Neural progenitor cell (in vitro differentiated cells): ENCODE measurements at regions not wholly inside any gene's neighbourhood (a gene's known extent, or its start where the extent isn't known, plus 50 kb on each side); places are given as distances from the start of the nearest gene placed in this dataset.
A peak's percentile ranks its signal among the peaks of the same experiment; 100 is the strongest.

Experiments used
- DNase-seq: peaks from one replicate; pipeline ENCODE4 v3.0.0-alpha.2; 2016; ENCODE audit warnings: low spot score
- H2AFZ ChIP-seq: fragments of 200-600 bp; sonication (generic); replicated peaks from 2 replicates; pipeline ENCODE4 v1.6.1; 2016; ENCODE audit warnings: antibody characterized with exemption
- H3F3A ChIP-seq: fragments of 200-600 bp; sonication (generic); 2 replicates; pipeline ENCODE4 v1.6.1; 2016; ENCODE audit warnings: antibody characterized with exemption, low read depth
- H3K27ac ChIP-seq: fragments of 200-600 bp; sonication (generic); 2 replicates; pipeline ENCODE4 v1.5.1; 2016; ENCODE audit warnings: mild to moderate bottlenecking
- H3K27me3 ChIP-seq: fragments of 200-600 bp; sonication (generic); 2 replicates; pipeline ENCODE4 v1.6.1; 2016; ENCODE audit warnings: mild to moderate bottlenecking, moderate library complexity
- H3K36me3 ChIP-seq: fragments of 200-600 bp; sonication (generic); 2 replicates; pipeline ENCODE4 v1.5.1; 2016
- H3K4me1 ChIP-seq: fragments of 200-600 bp; sonication (generic); 2 replicates; pipeline ENCODE4 v1.6.1; 2016; ENCODE audit warnings: mixed run types
- H3K4me2 ChIP-seq: fragments of 200-600 bp; sonication (generic); 2 replicates; pipeline ENCODE4 v1.6.1; 2016
- H3K4me3 ChIP-seq: fragments of 200-600 bp; sonication (generic); 2 replicates; pipeline ENCODE4 v1.5.1; 2016
- H3K79me2 ChIP-seq: fragments of 200-600 bp; sonication (generic); 2 replicates; pipeline ENCODE4 v1.6.1; 2016; ENCODE audit warnings: low read depth
- H3K9ac ChIP-seq: fragments of 200-600 bp; sonication (generic); 2 replicates; pipeline ENCODE4 v1.6.1; 2016
- H3K9me3 ChIP-seq: fragments of 200-600 bp; sonication (generic); 2 replicates; pipeline ENCODE4 v1.5.1; 2016; ENCODE audit warnings: low read depth
- H4K20me1 ChIP-seq: fragments of 200-600 bp; sonication (generic); 2 replicates; pipeline ENCODE4 v1.6.1; 2016; ENCODE audit warnings: low read depth
- H3K27ac Mint-ChIP-seq: 3 replicates; pipeline ENCODE4 v1.8.0; 2021; ENCODE audit warnings: mixed read lengths
- H3K27me3 Mint-ChIP-seq: 2 replicates; pipeline ENCODE4 v1.8.0; 2022; ENCODE audit warnings: low read depth, mild to moderate bottlenecking, inconsistent platforms, moderate library complexity, mixed read lengths; ENCODE audit not compliant: insufficient read depth
- H3K36me3 Mint-ChIP-seq: 3 replicates; pipeline ENCODE4 v1.8.0; 2021; ENCODE audit warnings: mixed read lengths
- H3K4me1 Mint-ChIP-seq: 3 replicates; pipeline ENCODE4 v1.8.0; 2021; ENCODE audit warnings: mixed read lengths
- H3K4me3 Mint-ChIP-seq: 3 replicates; pipeline ENCODE4 v1.8.0; 2021; ENCODE audit warnings: mild to moderate bottlenecking, moderate library complexity, mixed read lengths
- H3K9me3 Mint-ChIP-seq: 3 replicates; pipeline ENCODE4 v1.8.0; 2020; ENCODE audit warnings: mixed read lengths
- EZH2 ChIP-seq: fragments of 200-600 bp; sonication (generic); IDR thresholded peaks from 2 replicates; pipeline ENCODE4 v1.6.1; 2017; ENCODE audit warnings: antibody characterized with exemption, mild to moderate bottlenecking, moderate library complexity
- EZH2phosphoT487 ChIP-seq: fragments of 200-600 bp; sonication (generic); IDR thresholded peaks from 2 replicates; pipeline ENCODE4 v1.6.1; 2017; ENCODE audit warnings: antibody characterized with exemption
- TF ChIP-seq, protein P1 (sequence below): fragments of 200-600 bp; sonication (generic); IDR thresholded peaks from 2 replicates; pipeline ENCODE4 v1.5.1; 2017; ENCODE audit warnings: antibody characterized with exemption, mild to moderate bottlenecking

DNA sequence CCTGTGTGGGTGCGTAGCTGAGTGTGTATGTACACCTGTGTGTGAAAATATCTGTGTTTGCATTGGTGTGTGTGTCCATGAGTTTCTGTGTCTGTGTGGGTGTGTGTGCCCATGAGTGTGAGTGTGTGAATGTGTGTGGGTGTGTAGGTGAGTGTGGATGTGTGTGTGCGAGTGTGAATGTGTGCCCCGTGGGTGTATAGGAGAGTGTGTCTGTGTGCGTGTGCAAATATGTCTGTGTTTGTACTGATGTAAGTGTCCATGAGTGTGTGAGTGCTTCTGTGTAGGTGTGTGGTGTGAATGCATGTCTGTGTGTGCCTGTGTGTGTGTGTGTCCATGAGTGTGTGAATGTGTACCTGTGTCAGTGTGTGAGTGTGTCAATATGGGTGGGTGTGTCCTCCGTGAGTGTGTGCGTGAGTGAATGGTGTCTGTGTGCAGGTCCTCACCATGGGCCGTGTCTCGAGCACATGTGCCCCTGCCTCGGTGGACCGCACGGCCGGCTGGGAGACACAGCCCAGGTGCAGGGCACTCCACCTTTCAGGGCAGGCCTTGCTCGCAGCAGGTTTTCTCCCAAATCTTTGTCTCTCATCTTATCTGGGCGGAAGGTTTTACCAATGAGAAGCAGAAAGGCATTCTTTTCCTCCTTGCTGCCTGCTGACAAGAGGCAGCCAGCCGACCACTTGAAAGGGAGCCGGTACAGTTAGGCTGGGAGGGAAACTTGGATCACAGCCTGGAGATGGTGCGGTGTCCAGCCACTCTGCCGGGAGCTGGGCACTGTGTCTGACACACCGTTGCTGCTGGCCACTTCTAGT is 107.1 kb upstream of the FAM20C start:
- H3K27me3 ChIP-seq = peaks cover 5% of the 10 kb centered on the region
- peak overlapping the region; percentile 89 for H3K27ac Mint-ChIP-seq
- H4K20me1 ChIP-seq = no peaks in the 10 kb centered on the region
- no peak overlapping the region for H2AFZ ChIP-seq
- no peaks in the 10 kb centered on the region for H3K9me3 Mint-ChIP-seq
- H3K79me2 ChIP-seq = no peaks in the 10 kb centered on the region
- H3K4me3 Mint-ChIP-seq = peak overlapping the region; percentile 23
- DNase-seq = peak; percentile 61
- no peaks in the 10 kb centered on the region for H3K9me3 ChIP-seq
- H3K4me1 Mint-ChIP-seq = peaks cover 66% of the 10 kb centered on the region
- H3K36me3 Mint-ChIP-seq = no peaks in the 10 kb centered on the region
- peaks cover 23% of the 10 kb centered on the region for H3K4me1 ChIP-seq
- no peak overlapping the region for H3K9ac ChIP-seq
- H3K27ac ChIP-seq = no peak overlapping the region
- H3K36me3 ChIP-seq = no peaks in the 10 kb centered on the region
- H3K27me3 Mint-ChIP-seq = peaks cover 24% of the 10 kb centered on the region
- H3K4me3 ChIP-seq = no peak overlapping the region
- peak overlapping the region; percentile 36 for H3K4me2 ChIP-seq
- H3F3A ChIP-seq = peaks cover 6% of the 10 kb centered on the region
- TF ChIP-seq, protein P1, sequence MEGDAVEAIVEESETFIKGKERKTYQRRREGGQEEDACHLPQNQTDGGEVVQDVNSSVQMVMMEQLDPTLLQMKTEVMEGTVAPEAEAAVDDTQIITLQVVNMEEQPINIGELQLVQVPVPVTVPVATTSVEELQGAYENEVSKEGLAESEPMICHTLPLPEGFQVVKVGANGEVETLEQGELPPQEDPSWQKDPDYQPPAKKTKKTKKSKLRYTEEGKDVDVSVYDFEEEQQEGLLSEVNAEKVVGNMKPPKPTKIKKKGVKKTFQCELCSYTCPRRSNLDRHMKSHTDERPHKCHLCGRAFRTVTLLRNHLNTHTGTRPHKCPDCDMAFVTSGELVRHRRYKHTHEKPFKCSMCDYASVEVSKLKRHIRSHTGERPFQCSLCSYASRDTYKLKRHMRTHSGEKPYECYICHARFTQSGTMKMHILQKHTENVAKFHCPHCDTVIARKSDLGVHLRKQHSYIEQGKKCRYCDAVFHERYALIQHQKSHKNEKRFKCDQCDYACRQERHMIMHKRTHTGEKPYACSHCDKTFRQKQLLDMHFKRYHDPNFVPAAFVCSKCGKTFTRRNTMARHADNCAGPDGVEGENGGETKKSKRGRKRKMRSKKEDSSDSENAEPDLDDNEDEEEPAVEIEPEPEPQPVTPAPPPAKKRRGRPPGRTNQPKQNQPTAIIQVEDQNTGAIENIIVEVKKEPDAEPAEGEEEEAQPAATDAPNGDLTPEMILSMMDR = no peak
- TF ChIP-seq EZH2 (no peak), EZH2phosphoT487 (no peak)

DNA sequence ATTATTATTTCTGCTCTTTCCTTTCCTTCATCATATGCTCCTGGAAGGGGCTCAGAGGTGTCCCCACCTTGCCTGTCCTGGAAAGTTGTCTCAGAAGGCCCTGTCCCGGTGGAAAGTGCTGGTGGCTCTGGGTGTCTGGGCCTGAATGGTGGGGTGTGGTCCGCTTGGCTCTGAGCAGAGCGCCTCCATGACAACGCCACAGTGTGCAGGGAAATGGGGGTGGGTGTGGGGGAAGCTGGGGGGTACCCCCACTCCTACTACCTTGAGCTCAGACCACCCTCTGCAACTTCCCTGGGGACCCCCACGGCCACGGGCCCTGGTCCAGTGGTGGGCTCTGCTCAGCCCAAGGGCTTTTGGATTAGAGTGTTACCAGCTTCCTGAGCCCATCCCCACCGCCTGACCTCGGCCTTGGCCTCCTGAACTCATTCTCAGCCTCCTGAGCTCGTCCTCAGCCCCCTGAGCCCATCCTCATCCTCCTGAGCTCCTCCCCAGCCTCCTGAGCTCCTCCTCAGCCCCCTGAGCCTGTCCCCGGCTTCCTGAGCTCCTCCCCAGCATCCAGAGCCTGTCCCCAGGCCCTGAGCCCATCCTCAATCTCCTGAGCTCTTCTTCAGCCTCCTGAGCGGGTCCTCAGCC is 106.4 kb upstream of the FAM20C start:
- Histone ChIP-seq H3K4me1 (peaks cover 30% of the 10 kb centered on the region), H3K36me3 (no peaks in the 10 kb centered on the region), H3K79me2 (no peaks in the 10 kb centered on the region), H3K9me3 (no peaks in the 10 kb centered on the region), H3K27me3 (peaks cover 5% of the 10 kb centered on the region), H3K4me2 (peak overlapping the region; percentile 36), H3K4me3 (no peak overlapping the region), H3K9ac (no peak overlapping the region), H4K20me1 (no peaks in the 10 kb centered on the region), H3K27ac (no peak overlapping the region), H2AFZ (no peak overlapping the region), H3F3A (peaks cover 14% of the 10 kb centered on the region)
- Mint-ChIP-seq H3K27me3 (peaks cover 28% of the 10 kb centered on the region), H3K4me1 (peaks cover 69% of the 10 kb centered on the region), H3K4me3 (no peak overlapping the region), H3K9me3 (no peaks in the 10 kb centered on the region), H3K27ac (peak overlapping the region; percentile 74), H3K36me3 (no peaks in the 10 kb centered on the region)
- peak; percentile 1 for DNase-seq
- TF ChIP-seq EZH2 (no peak), EZH2phosphoT487 (no peak)
- TF ChIP-seq, protein P1 = no peak

DNA sequence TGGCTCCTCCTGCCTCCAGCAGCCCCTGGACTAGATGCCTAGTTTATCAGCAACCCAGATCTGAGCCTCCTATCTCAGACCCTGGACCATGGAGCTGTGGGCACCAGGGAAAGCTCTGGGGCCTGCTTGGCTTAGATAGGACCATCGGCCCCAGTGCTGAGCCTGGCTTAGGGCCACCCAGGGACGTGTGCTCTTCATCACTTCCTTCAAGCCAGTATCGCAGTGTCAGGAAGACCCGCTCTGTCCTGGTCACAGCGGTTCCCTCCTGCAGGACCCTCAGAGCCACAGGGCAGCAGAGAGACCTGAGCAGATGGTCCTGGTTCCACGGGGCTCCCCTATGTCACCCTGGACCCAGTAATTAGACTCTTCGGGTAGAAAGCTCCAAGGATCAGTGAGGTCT is 105.7 kb upstream of the FAM20C start:
- no peaks in the 10 kb centered on the region for H3K9me3 Mint-ChIP-seq
- TF ChIP-seq EZH2phosphoT487 (no peak), EZH2 (no peak)
- TF ChIP-seq, protein P1 = no peak
- no peak overlapping the region for H3K27ac ChIP-seq
- peak; percentile 1 for DNase-seq
- H3K79me2 ChIP-seq = no peaks in the 10 kb centered on the region
- no peak overlapping the region for H3K4me3 ChIP-seq
- no peaks in the 10 kb centered on the region for H3K36me3 Mint-ChIP-seq
- no peak overlapping the region for H2AFZ ChIP-seq
- no peaks in the 10 kb centered on the region for H3K36me3 ChIP-seq
- H3F3A ChIP-seq = peaks cover 20% of the 10 kb centered on the region
- peaks cover 30% of the 10 kb centered on the region for H3K27me3 Mint-ChIP-seq
- no peaks in the 10 kb centered on the region for H3K9me3 ChIP-seq
- no peak overlapping the region for H3K4me3 Mint-ChIP-seq
- peaks cover 4% of the 10 kb centered on the region for H4K20me1 ChIP-seq
- H3K9ac ChIP-seq = no peak overlapping the region
- peaks cover 34% of the 10 kb centered on the region for H3K4me1 ChIP-seq
- H3K27ac Mint-ChIP-seq = peak overlapping the region; percentile 74
- H3K27me3 ChIP-seq = peaks cover 5% of the 10 kb centered on the region
- no peak overlapping the region for H3K4me2 ChIP-seq
- H3K4me1 Mint-ChIP-seq = peaks cover 70% of the 10 kb centered on the region
